ENCODE measurements at regions not wholly inside any gene's neighbourhood (a gene's known extent, or its start where the extent isn't known, plus 50 kb on each side); places are given as distances from the start of the nearest gene placed in this dataset.

DNA sequence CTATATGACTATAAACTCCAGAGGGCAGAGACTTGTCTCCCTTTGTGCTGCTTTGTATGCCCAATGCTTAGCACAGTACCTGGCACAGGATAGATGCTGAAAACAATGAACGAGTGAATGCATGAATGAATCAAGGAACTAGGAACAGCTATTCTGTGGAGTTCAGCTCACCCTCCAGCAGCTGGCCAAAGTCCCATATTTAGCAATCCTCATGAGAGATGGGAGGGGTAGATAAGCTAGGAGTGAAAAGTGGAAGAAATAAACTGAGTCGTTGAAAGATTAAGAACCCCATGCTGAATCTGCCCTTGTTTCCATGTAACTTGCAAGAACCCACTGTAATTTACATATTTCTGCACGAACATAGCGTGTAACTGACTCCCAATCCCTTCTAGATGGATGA, 106.5 kb downstream of the MAFB start:
- H3K4me1 ChIP-seq = no peaks in the 10 kb centered on the region
- H3K36me3 ChIP-seq = no peaks in the 10 kb centered on the region
- TF ChIP-seq POLR2A (IDR thresholded peaks at IDR 0.05) (no peak), POLR2AphosphoS5 (IDR thresholded peaks at IDR 0.05) (no peak), EP300 (IDR thresholded peaks at IDR 0.05) (no peak)
- TF ChIP-seq, protein P1, sequence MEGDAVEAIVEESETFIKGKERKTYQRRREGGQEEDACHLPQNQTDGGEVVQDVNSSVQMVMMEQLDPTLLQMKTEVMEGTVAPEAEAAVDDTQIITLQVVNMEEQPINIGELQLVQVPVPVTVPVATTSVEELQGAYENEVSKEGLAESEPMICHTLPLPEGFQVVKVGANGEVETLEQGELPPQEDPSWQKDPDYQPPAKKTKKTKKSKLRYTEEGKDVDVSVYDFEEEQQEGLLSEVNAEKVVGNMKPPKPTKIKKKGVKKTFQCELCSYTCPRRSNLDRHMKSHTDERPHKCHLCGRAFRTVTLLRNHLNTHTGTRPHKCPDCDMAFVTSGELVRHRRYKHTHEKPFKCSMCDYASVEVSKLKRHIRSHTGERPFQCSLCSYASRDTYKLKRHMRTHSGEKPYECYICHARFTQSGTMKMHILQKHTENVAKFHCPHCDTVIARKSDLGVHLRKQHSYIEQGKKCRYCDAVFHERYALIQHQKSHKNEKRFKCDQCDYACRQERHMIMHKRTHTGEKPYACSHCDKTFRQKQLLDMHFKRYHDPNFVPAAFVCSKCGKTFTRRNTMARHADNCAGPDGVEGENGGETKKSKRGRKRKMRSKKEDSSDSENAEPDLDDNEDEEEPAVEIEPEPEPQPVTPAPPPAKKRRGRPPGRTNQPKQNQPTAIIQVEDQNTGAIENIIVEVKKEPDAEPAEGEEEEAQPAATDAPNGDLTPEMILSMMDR (IDR thresholded peaks at IDR 0.05) = no peak
- H3K9me3 ChIP-seq = no peaks in the 10 kb centered on the region
- no peak overlapping the region for H3K27ac ChIP-seq
- DNase-seq = peak in 1 of 2 donors; percentile 32
- H3K4me3 ChIP-seq = no peak overlapping the region
- no peaks in the 10 kb centered on the region for H3K27me3 ChIP-seq
- intact Hi-C loops (cut with DNase I; ENCODE audit: low total_unique reads) = no loop called here
- WGBS, 5 donors = 59 to 66% (median 60%) methylated on average over 4 of the region's 4 CpGs

DNA sequence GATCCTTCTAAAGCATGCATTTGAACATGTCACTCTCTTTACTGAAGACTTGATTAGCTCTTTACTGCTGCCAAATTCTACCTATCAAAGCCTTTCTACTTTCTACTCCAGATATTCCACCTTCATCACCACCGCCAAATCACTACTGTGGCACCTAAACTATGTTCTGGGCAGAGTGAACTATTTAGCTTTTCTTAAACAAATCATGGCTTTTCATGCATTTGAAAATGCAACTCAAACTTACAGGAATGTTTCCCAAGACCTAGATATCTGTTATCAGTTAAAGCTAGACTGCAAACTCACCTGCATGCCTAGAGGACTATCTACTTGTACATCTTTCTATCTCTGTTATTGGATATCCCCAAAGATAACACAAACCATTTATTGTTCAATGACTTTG, 109.3 kb downstream of the MAFB start:
- 86 to 92% (median 90%) methylated on average over 1 of the region's 1 CpG for WGBS, 5 donors
- TF ChIP-seq POLR2AphosphoS5 (IDR thresholded peaks at IDR 0.05) (no peak), POLR2A (IDR thresholded peaks at IDR 0.05) (no peak), EP300 (IDR thresholded peaks at IDR 0.05) (no peak)
- TF ChIP-seq, protein P1 (IDR thresholded peaks at IDR 0.05) = no peak
- H3K4me3 ChIP-seq = no peak overlapping the region
- no peaks in the 10 kb centered on the region for H3K27me3 ChIP-seq
- no peaks in the 10 kb centered on the region for H3K36me3 ChIP-seq
- intact Hi-C loops (cut with DNase I; ENCODE audit: low total_unique reads) = no loop called here
- H3K9me3 ChIP-seq = no peaks in the 10 kb centered on the region
- no peaks in the 10 kb centered on the region for H3K4me1 ChIP-seq
- no peak for DNase-seq
- H3K27ac ChIP-seq = no peak overlapping the region

DNA sequence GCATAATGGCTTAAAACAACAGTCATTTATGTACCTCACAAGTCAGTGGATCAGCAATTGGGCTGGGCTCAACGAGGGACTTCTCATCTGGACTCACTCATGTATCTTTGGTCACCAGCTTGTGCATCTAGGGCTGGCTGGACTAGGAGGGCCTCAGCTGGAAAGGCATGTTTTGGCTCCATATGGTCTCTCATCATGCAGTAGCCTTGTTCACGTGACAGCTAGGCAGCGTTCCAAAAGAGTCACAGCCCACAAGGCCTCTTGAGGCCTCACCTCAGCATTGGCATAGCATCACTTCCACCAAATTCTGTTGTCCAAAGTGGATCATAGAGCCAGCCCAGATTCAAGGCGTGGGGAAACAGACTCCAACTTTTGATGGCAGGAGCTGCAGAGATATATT, 110.1 kb downstream of the MAFB start:
- TF ChIP-seq POLR2A (IDR thresholded peaks at IDR 0.05) (no peak), POLR2AphosphoS5 (IDR thresholded peaks at IDR 0.05) (no peak), EP300 (IDR thresholded peaks at IDR 0.05) (no peak)
- TF ChIP-seq, protein P1 (IDR thresholded peaks at IDR 0.05) = no peak
- no peaks in the 10 kb centered on the region for H3K9me3 ChIP-seq
- intact Hi-C loops (cut with DNase I; ENCODE audit: low total_unique reads) = no loop called here
- no peak overlapping the region for H3K4me3 ChIP-seq
- WGBS, 5 donors = 67 to 79% (median 69%) methylated on average over 4 of the region's 4 CpGs
- no peaks in the 10 kb centered on the region for H3K27me3 ChIP-seq
- no peaks in the 10 kb centered on the region for H3K4me1 ChIP-seq
- DNase-seq = no peak
- no peak overlapping the region for H3K27ac ChIP-seq
- H3K36me3 ChIP-seq = no peaks in the 10 kb centered on the region

DNA sequence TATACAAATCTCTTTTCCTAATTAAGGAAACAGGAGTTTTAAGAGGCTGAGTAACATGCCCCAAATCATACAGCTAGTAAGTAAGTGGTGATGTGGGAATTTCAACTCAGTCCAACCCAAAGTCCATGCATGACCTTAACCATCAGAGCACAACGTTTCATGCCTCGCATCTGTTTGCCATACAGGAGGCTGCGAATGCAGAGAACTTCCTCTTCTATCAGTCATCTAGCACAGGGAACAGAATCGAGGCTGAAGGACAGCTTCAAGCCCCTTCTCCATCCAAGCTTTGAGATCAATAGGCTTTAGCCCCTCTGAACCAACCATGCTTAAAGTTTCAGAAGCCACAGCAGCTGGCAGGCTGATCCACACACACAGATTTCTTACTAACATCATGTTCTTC, 113.2 kb downstream of the MAFB start:
- intact Hi-C loops (cut with DNase I; ENCODE audit: low total_unique reads) = no loop called here
- no peak for DNase-seq
- TF ChIP-seq, protein P1 (IDR thresholded peaks at IDR 0.05) = no peak
- TF ChIP-seq POLR2AphosphoS5 (IDR thresholded peaks at IDR 0.05) (no peak), EP300 (IDR thresholded peaks at IDR 0.05) (no peak), POLR2A (IDR thresholded peaks at IDR 0.05) (no peak)
- H3K4me1 ChIP-seq = no peaks in the 10 kb centered on the region
- no peaks in the 10 kb centered on the region for H3K36me3 ChIP-seq
- WGBS, 5 donors = 45 to 62% (median 49%) methylated on average over 4 of the region's 4 CpGs
- H3K9me3 ChIP-seq = no peaks in the 10 kb centered on the region
- H3K27ac ChIP-seq = no peak overlapping the region
- no peaks in the 10 kb centered on the region for H3K27me3 ChIP-seq
- H3K4me3 ChIP-seq = no peak overlapping the region

Measured in stomach (tissue), 8 donors.